ENCODE measurements at regions not wholly inside any gene's neighbourhood (a gene's known extent, or its start where the extent isn't known, plus 50 kb on each side); places are given as distances from the start of the nearest gene placed in this dataset.

DNA sequence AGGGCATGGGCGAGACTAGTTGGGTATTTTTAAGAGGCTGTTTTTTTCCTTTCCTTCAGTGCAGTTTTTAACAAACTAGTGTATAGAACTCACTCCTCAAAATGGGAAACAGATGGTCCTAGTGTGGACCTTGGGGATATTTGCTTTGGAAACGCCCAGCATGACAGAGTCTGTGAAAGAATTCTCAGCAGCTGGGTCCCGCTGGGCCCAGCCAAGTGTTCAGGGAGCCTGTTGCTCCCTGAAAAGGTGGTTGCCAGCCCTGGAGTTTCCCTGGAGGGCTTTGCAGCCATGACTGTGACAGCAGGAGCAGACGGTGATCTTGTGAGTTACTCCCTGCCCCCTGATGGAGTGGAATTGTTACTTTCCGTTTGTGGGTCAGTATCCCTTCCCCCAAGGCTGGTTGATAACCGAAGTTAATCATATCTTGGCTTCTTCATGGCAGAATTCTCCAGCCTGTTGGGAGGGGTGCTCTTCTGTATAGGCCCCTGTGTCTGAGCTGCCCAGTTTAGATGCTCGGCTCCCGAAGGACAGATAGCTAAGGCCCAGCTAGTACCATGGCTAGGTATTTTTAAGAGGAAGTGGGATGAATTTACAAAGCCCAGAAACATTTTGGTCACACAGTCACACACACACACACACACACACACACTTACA is 278.6 kb upstream of the HABP2 start:
- Histone ChIP-seq H3K27me3 (ENCODE audit: control insufficient read depth in 2 of 2, insufficient read depth in 2 of 2, low read length in 2 of 2) (no peaks in the 10 kb centered on the region), H4K20me1 (ENCODE audit: insufficient read depth, low read length) (no peaks in the 10 kb centered on the region), H3K27ac (ENCODE audit: low read depth in 1 of 2, low read length in 2 of 2) (peak overlapping the region; percentile 73 to 86), H3K4me1 (ENCODE audit: control insufficient read depth in 1 of 2, insufficient read depth in 2 of 2, low read length in 2 of 2) (peaks cover 35 to 41% of the 10 kb centered on the region in 2 donors), H3K79me2 (ENCODE audit: insufficient read depth, low read length) (no peaks in the 10 kb centered on the region), H3K9me3 (replicated peaks in 1 of 2; ENCODE audit: control insufficient read depth in 1 of 2, insufficient read depth in 1 of 2, low read length in 2 of 2) (peaks cover 5 to 9% of the 10 kb centered on the region in 2 donors), H3K9ac (ENCODE audit: insufficient read depth, low read length, poor library complexity, severe bottlenecking) (peak overlapping the region; percentile 61), H3K4me3 (replicated peaks in 1 of 3; ENCODE audit: low read depth in 2 of 3, low read length in 3 of 3) (peak overlapping the region in 1 of 3 experiments; percentile 59), H2AFZ (ENCODE audit: insufficient read depth, low read depth, low read length, poor library complexity, severe bottlenecking) (peak overlapping the region; percentile 71), H3K36me3 (replicated peaks in 1 of 2; ENCODE audit: control insufficient read depth in 1 of 2, insufficient read depth in 2 of 2, low read length in 2 of 2) (no peaks in the 10 kb centered on the region), H3K4me2 (replicated peaks; ENCODE audit: extremely low read depth, low read length, poor library complexity, severe bottlenecking) (peak overlapping the region; percentile 70)
- H3K4me1 Mint-ChIP-seq = peaks cover 46% of the 10 kb centered on the region
- 78% methylated on average over 3 of the region's 8 CpGs for WGBS (ENCODE audit: insufficient coverage)
- intact Hi-C loops (cut with micrococcal nuclease) = loop anchor here (5.0 to 10.0 kb wide), 3 partner anchors 50 to 110 kb away; no protein-coding TSS in a partner anchor
- no peak overlapping the region for H3K4me3 Mint-ChIP-seq
- H3K27ac Mint-ChIP-seq = peak overlapping the region in 5 of 7 donors; percentile 24 to 96 (median 93)
- no peaks in the 10 kb centered on the region for H3K27me3 Mint-ChIP-seq (ENCODE audit: low read depth in 3 of 3)
- peaks cover 10 to 13% of the 10 kb centered on the region in 2 donors for H3K36me3 Mint-ChIP-seq
- TF ChIP-seq CTCF (IDR thresholded peaks at IDR 0.05) = no peak
- DNase-seq = peak in 1 of 3 donors; percentile 53
- peaks cover 9 to 27% (median 18%) of the 10 kb centered on the region in 7 donors for H3K9me3 Mint-ChIP-seq

- Mint-ChIP-seq H3K36me3 (peaks cover 10 to 13% of the 10 kb centered on the region in 2 donors), H3K4me1 (peaks cover 29% of the 10 kb centered on the region), H3K9me3 (peaks cover 9 to 28% (median 22%) of the 10 kb centered on the region in 7 donors), H3K27me3 (ENCODE audit: low read depth in 3 of 3) (peaks cover 0 to 2% (median 0%) of the 10 kb centered on the region in 3 donors), H3K27ac (peak overlapping the region in 1 of 7 donors; percentile 2), H3K4me3 (no peak overlapping the region)
- Histone ChIP-seq H3K4me1 (ENCODE audit: control insufficient read depth in 1 of 2, insufficient read depth in 2 of 2, low read length in 2 of 2) (peaks cover 18 to 19% of the 10 kb centered on the region in 2 donors), H3K4me3 (replicated peaks in 1 of 3; ENCODE audit: low read depth in 2 of 3, low read length in 3 of 3) (no peak overlapping the region), H3K9ac (ENCODE audit: insufficient read depth, low read length, poor library complexity, severe bottlenecking) (no peak overlapping the region), H3K79me2 (ENCODE audit: insufficient read depth, low read length) (no peaks in the 10 kb centered on the region), H3K27ac (ENCODE audit: low read depth in 1 of 2, low read length in 2 of 2) (no peak overlapping the region), H3K27me3 (ENCODE audit: control insufficient read depth in 2 of 2, insufficient read depth in 2 of 2, low read length in 2 of 2) (no peaks in the 10 kb centered on the region), H3K36me3 (replicated peaks in 1 of 2; ENCODE audit: control insufficient read depth in 1 of 2, insufficient read depth in 2 of 2, low read length in 2 of 2) (no peaks in the 10 kb centered on the region), H4K20me1 (ENCODE audit: insufficient read depth, low read length) (no peaks in the 10 kb centered on the region), H2AFZ (ENCODE audit: insufficient read depth, low read depth, low read length, poor library complexity, severe bottlenecking) (no peak overlapping the region), H3K4me2 (replicated peaks; ENCODE audit: extremely low read depth, low read length, poor library complexity, severe bottlenecking) (no peak overlapping the region), H3K9me3 (replicated peaks in 1 of 2; ENCODE audit: control insufficient read depth in 1 of 2, insufficient read depth in 1 of 2, low read length in 2 of 2) (peaks cover 5 to 9% of the 10 kb centered on the region in 2 donors)
- no peak for DNase-seq
- TF ChIP-seq CTCF (IDR thresholded peaks at IDR 0.05) = no peak
- no CpG with 5 or more reads among the region's 1 CpG for WGBS (ENCODE audit: insufficient coverage)
- intact Hi-C loops (cut with micrococcal nuclease) = loop anchor here (10.0 kb wide), 2 partner anchors 47 to 107 kb away; no protein-coding TSS in a partner anchor
Observed at GRCh38 chr10:113278221-113278620, 274.6 kb upstream of the HABP2 start.

Measured in CD14-positive monocyte (primary cell).